GM19455 (cell line): ENCODE measurements at regions not wholly inside any gene's neighbourhood (a gene's known extent, or its start where the extent isn't known, plus 50 kb on each side); places are given as distances from the start of the nearest gene placed in this dataset.

Experiments used
- ATAC-seq: cut with Tn5 transposase; IDR thresholded peaks from one replicate; pipeline ENCODE4 v1.9.1; 2021; ENCODE audit not compliant: unreplicated experiment

DNA sequence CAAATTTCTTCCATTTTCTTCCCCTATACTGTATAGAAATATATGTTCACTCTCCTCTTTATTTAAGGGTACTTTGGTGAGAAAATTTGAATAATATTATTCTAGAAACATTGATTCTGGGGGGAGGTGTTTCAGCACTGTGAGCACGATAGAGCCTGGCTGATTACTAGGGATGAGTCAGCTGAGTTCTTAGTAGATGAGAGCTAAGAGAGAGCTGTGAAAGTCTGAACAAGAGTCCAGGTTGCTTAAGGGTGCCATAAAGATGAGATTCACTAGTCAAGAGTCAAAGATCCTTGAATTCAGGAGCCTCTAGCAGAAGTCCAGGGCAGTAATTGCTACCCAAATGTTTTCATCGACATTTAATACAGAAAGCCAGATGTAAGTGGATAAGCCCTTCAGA is 756.6 kb upstream of the API5 start:
- ATAC-seq, result no peak

DNA sequence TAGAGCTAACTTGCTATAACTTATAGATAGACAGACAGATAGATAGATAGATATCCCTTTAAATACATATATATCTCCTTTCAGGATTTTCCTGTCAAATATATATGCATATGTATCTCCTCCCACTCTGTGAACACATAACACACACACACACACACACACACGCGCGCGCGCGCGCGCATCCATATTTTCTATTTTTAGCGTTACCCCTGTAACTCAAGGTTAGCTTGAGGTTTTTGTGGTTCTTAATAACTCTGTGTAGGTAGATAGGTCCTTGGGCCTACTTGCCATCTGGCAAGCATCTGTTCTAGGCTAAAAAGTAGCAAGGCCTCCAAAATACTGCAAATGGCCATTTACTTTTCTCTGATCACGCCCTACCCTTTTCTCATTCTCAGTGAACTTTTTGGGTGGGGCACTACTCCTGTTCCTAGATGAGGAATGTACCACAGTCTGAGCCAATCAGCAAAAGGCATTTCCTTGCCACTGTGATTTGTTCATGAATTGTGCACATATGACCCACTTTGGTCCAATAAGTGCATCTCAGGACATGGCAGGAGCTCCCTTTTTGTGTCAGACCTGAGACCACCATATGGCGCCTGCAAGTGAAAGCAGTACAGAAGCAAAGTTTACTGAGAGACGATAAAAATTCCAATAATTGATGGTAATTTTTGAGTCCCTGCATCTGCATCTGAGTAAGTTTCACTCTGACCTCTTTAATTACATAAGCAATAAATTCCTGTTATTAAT is 740.5 kb upstream of the API5 start:
- no peak for ATAC-seq

GRCh38 chr11:42571878-42572610 is 739.8 kb upstream of the API5 start:
- ATAC-seq, result no peak

DNA sequence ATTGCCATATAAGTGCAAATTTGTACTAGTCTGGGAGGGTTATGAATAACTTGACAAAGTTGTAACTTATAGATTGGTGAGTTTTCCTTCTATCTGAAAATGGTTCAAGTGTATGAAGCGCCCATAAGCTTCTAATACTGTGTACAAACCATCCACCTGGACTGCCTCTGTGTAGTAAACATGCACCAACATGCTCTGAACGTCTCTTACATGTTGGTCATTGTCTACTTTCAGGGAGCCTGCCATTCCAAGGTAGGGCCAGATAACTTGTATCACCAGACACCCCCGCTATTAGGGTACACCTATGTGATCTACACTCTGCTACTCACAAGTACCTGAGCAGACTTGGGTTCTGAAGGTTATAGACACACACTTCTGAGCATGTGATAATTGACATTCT is 735.5 kb upstream of the API5 start:
- no peak for ATAC-seq

- ATAC-seq, result no peak
Measured at GRCh38 chr11:42589286-42589685, 722.5 kb upstream of the API5 start.

DNA sequence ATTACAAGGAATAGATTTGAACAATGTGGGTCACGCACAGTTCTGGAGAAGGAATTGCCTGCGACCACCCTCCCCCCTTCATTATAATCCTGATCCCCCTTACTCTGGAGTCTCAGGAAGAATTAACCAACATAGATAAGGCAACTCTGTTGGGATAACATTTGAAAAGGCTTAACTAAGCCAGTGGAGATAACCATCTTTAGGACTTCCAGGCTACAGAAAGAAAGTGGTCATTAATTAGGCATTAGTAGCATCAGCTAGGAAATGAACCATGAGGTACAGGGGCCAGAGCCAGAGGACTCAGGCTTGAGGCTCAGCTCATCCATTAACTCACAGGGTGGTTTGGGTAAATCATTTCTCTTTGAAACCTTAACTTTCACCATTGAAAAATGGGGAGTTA is 720.0 kb upstream of the API5 start:
- ATAC-seq, result no peak

DNA sequence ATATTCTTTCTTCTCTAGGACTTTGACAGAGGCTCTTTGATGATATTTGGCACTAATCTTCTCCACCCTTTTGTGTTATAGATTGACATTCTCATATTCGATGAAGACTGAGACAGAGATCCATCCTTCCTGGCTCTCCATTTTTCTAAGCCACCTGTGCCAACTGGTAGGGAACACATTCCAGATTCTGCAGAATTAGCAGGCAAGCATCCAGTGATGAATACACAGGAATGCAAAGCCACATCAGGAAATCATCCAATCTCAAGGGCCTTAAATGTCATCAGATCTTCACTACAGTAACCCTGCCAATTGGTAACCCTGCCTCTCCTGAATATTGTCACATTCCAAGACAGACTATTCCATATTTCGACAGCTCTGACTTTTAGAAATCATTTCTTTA is 718.4 kb upstream of the API5 start:
- ATAC-seq, result no peak

DNA sequence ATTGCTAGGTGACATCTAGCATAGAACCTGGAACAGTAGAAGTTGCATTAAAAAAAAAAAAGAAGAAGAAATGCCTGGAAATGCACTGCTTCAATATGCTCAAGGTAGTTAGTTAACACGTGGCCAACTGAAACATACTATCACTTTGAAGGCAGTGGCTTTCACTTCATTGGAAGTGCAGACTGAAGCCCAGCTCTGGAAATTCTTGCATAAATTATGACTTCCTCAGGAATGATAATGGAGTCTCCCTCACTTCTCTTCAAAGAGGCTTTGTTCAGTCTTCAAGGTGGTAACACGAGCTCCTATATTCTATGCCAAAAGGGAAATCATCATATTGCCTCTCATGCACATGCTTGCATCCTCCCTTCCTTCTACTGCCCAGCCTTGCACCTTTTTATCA is 715.9 kb upstream of the API5 start:
- ATAC-seq, result no peak

GRCh38 chr11:42596576-42597145 is 715.1 kb upstream of the API5 start:
- ATAC-seq, result no peak

- no peak for ATAC-seq
Measured at GRCh38 chr11:42598341-42598740, 713.5 kb upstream of the API5 start.

- no peak for ATAC-seq
Measured at GRCh38 chr11:42620796-42621195, 691.0 kb upstream of the API5 start.

GRCh38 chr11:42625757-42626665 is 685.8 kb upstream of the API5 start:
- ATAC-seq, result no peak

- ATAC-seq, result no peak
Measured at GRCh38 chr11:42631220-42631843, 680.5 kb upstream of the API5 start.

GRCh38 chr11:42646959-42647358 is 664.8 kb upstream of the API5 start:
- ATAC-seq, result no peak

GRCh38 chr11:42647993-42648392 is 663.8 kb upstream of the API5 start:
- ATAC-seq, result no peak

GRCh38 chr11:42651621-42652020 is 660.2 kb upstream of the API5 start:
- ATAC-seq, result no peak

GRCh38 chr11:42657169-42657568 is 654.6 kb upstream of the API5 start:
- ATAC-seq, result no peak

DNA sequence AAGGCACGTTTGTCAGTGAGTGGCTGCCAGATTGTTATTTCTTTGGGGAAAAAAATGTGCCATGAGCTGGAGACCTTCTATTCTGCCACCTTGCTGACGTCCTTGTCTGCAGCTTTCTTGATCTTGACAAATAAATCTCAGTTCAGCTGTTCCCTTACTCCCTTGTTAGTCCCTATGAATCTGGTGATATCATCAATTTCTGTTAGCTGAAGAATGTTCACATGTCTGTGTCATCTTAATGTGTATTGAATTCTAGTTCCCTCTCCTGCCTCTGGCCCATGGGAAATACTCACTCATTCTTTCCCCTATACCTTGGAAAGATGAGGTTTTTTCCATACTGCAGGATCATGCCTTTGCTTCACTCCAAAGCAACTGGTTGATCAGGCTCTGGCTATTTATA is 649.9 kb upstream of the API5 start:
- no peak for ATAC-seq

GRCh38 chr11:42669248-42669976 is 642.4 kb upstream of the API5 start:
- ATAC-seq, result no peak

- ATAC-seq, result no peak
Measured at GRCh38 chr11:42674436-42674835, 637.4 kb upstream of the API5 start.
